Fibroblast of skin of right quadriceps (primary cell): ENCODE measurements at regions not wholly inside any gene's neighbourhood (a gene's known extent, or its start where the extent isn't known, plus 50 kb on each side); places are given as distances from the start of the nearest gene placed in this dataset.

ENCODE experiments used
- DNase-seq: peaks from one replicate; pipeline ENCODE4 v3.0.0-alpha.2; 2013

DNA sequence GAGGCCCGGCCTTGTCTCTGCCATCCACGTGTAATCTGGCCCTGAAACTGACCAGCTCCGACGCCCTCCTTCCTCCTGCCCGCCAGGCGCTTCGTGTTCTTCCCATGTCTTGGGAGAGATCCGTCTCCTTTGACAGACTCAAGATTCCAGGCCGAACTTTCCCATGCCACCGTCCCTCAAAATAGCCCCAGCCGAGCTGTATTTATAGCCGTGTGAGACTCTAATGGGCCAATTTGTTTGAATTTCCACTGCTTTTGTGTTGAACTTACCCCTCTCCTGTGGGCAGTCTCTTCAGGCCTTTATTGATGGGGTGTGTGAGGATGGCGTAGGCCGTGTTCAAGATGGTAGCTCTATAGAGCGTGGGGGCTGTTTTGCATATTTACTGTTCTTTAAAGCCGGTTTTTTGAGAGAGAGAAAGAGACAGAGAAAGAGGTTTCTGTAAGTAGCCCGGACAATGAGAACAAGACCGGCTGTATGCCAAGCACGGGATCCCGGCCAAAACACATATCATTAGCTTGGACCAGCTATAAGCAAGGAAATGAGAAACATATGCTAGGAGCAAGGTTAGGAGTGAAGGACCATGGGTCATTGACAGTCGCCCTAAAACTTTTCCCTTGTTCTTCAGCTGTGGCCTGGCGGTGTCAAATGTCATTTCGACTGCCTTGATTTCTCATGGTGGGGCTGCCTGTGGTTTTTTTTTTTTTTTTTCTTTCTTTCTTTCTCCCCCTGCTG, 124.5 kb upstream of the ZFHX3 start:
- DNase-seq: peak; percentile 90

DNA sequence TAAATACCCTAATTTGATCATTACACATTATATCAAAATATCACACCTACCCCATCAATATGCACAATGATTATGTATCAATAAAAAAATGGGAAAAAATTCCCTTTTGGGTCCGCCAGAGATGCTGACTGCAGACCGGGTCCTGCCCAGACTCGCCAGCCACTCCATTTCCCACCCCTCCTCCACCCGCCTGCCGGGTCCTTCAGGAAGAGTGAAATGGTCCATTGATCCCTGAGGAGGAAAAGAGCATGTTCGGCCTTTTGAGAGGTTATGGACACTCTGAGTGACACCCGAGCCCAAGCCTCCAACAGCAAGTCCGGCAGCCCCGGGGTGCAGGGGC, 123.9 kb upstream of the ZFHX3 start:
- no peak for DNase-seq

DNA sequence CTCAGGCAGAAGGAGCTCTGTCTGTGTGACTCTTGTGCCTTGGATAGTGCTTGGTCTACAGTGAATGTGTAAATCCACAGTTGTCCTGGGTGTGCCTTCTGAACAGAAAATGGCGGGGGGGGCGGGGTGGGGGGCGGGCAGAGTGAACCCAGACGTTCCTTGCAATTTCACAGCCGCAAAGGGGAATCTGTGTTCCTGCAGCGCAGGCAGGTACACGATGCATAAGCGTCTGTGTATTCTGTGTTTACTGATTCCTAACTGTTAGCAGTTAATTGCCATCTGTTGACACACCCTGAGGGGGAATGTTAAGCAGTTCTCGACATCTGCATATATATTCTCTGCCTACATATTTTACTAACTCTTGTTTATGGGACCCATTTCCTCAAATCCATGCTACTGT, 123.5 kb upstream of the ZFHX3 start:
- no peak for DNase-seq

- no peak for DNase-seq
These were observed 122.7 kb upstream of the ZFHX3 start for GRCh38 chr16:73170612-73171038.

- DNase-seq: no peak
These were observed 119.1 kb upstream of the ZFHX3 start for GRCh38 chr16:73166947-73167550.

GRCh38 chr16:73166441-73166851, 118.5 kb upstream of the ZFHX3 start:
- no peak for DNase-seq

DNA sequence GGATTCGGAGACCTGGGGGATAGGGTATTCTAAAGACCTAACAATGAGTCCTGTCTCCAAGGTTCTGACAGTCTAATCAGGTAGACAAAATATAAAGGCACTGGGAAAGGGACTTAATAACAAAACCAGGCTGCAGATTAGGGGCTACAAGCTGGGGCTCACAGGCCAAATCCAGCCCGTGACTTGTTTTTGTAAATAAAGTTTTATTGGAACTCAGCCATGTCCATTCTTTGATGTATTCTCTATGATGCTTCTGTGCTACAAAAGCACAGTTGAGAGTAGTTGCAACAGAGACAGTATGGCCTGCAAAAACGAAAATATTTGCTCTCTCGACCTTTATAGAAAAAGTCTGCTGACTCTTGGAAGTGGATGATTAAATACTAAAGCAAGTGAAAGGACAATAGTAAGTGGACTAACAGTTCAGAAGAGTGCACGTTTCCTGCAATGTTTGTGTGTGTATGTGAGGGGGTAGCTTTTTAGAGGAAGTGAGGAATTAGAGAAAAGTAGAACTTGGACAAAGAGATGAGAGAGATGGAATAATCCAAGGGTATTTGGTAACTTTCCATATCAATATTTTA, 115.4 kb upstream of the ZFHX3 start:
- DNase-seq: no peak

- DNase-seq: no peak
These were observed 114.0 kb upstream of the ZFHX3 start for GRCh38 chr16:73161977-73162376.

DNA sequence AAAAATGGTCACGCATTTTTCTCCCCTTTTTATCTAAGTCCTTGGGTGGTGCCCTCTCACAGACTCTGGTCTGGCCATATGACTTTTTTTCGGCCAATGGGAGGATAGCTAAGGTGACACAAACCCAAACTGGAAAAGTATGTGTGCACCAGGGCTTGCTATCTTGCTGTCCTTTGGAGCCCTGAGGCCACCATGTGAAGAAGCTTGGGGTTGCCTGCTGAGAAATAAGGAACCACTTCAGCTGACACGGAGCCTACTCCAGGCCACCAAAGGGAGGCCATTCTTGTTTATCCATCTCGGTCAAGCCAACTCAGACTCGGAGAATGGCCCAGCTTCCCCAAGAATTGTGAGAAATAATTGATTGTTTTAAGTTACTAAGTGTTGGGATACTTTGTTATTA, 111.4 kb upstream of the ZFHX3 start:
- DNase-seq: no peak

DNA sequence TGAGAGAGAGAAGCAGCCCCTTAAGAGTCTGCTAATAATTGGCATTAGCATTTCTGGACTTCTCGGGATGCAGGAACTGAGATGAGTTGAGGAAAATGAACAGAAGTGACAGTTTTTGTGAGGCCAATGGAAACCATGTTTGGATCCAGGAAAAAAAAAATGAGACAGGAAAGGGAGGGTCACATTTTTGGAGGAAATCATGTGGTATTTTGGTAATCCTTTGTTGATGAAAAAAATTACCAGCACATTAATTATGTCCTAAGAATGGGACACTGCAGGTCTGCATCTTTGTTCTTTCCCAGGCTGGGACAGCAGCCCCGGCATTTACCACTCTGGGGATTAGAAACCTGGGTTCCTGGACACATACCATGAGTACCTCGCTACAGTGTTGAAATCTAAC, 109.9 kb upstream of the ZFHX3 start:
- no peak for DNase-seq

- DNase-seq: no peak
These were observed 106.3 kb upstream of the ZFHX3 start for GRCh38 chr16:73154063-73154870.

DNA sequence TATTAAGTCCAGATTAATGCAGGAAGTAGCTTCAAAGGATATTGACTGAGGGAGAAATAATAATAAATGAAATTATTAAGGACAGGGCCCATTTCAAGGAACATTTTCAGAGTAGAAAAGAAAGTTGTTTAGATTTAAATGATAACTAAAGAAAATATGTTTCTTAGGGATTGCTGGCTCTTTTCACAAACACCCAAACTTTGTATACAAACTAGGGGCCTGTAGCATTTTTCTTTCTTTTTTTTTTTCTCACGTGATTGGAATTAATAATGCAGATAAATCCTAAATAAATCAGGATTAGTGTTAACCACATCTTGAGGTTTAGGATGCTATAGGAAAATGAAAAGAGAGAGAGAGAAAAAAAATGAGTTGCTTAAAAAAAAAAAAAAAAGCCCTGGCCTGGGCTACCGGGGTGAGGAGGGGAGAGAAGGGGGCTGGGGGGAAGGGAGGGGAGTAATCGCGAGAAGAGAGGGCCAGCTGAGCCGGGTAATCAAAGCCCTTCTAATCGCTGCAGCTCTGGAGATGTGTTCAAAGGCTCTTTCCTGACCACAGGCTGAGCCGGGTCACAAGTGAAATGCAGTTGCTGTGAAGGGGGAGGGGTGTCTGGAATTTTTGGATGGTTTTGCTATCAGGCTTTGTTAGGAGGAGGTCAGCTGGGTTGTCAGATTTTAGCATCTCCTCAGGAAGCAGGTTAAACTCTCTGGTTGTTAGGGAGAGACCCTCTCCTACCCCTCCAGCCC, 104.6 kb upstream of the ZFHX3 start:
- no peak for DNase-seq

GRCh38 chr16:73151941-73152340, 104.0 kb upstream of the ZFHX3 start:
- no peak for DNase-seq

DNA sequence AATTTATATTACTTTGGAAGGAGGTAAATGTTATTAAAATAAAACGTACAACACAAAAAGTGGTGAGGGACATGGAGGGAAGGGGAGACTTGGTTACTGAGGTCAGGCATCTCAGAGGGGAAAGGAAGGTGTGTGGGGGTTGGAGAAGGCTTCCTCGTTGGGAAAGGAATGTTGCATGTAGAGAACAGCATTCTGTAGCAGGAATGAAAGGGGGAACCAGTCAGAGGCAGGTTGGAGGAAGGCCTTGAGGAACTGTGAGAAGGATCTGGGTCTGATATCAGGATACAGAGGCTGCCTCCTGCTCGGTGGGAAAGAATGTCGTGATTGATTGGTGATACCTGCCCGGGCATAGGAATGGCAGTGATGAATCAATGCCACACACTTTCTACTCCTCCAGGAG, 103.3 kb upstream of the ZFHX3 start:
- no peak for DNase-seq

DNA sequence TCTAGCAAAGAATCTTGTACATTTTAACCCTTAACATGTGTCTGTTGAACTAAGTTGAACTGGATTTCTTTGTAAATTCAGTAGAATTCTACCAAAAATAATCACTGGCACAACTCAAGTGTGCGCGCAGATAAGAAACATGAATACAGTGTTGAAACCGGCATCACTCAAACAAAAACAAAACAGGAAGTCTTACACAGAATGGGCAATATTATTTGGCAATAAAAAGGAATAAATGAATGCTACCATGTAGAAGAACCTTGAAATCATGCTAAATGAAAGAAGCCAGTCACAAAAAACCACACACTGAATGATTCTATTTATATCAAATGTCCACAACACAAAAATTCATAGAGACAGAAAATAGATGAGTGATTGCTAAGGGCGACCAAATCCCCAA, 102.9 kb upstream of the ZFHX3 start:
- no peak for DNase-seq

- DNase-seq: no peak
These were observed 101.4 kb upstream of the ZFHX3 start for GRCh38 chr16:73149334-73149733.

GRCh38 chr16:73147958-73148357, 100.0 kb upstream of the ZFHX3 start:
- DNase-seq: no peak

GRCh38 chr16:73145166-73145880, 97.4 kb upstream of the ZFHX3 start:
- DNase-seq: peak; percentile 36

- DNase-seq: peak; percentile 64
These were observed 95.9 kb upstream of the ZFHX3 start for GRCh38 chr16:73143576-73144422.

DNA sequence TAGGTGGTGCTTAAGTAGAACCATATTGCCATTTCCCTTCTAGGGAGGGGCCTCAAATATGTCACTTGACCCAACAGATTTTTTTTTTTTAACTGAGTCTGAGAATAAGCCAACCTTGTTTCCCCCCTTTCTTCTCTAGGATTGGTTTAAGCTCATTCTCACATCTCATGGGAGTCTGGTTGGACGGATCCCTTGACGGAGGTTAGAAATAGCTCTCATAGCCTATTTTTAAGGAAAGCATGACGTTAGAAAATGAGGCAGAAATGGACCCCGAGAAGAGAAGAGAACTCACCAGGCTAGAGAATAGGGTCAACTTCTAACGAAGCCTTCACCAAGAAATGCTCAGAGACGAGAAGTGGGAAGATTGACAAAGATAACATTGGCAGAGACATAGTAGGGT, 95.1 kb upstream of the ZFHX3 start:
- DNase-seq: no peak
